Cardiac muscle cell (in vitro differentiated cells and primary cell): ENCODE measurements at regions not wholly inside any gene's neighbourhood (a gene's known extent, or its start where the extent isn't known, plus 50 kb on each side); places are given as distances from the start of the nearest gene placed in this dataset.

ENCODE experiments used
- DNase-seq, 2 donors: peaks; one replicate each; pipeline versions ENCODE4 v3.0.0 to v3.0.0-alpha.2; 2010 to 2017; ENCODE audit warnings: low read depth in 1 of 2, low spot score in 1 of 2
- H3K27ac ChIP-seq: fragments of 200-600 bp; sonication (generic); 2 replicates; pipeline ENCODE4 v1.5.1; 2016
- H3K27me3 ChIP-seq: fragments of 200-600 bp; sonication (generic); 2 replicates; pipeline ENCODE4 v1.6.0; 2016; ENCODE audit warnings: control low read depth
- H3K36me3 ChIP-seq: fragments of 200-600 bp; sonication (generic); 2 replicates; pipeline ENCODE4 v1.5.1; 2016; ENCODE audit warnings: control low read depth
- H3K4me1 ChIP-seq: fragments of 200-600 bp; sonication (generic); 2 replicates; pipeline ENCODE4 v1.8.1; 2017; ENCODE audit warnings: low read depth, mild to moderate bottlenecking, mixed run types
- H3K4me3 ChIP-seq: fragments of 200-600 bp; sonication (generic); 2 replicates; pipeline ENCODE4 v1.5.1; 2016; ENCODE audit warnings: mild to moderate bottlenecking
- H3K9me3 ChIP-seq: fragments of 200-600 bp; sonication (generic); 2 replicates; pipeline ENCODE4 v1.5.1; 2017; ENCODE audit warnings: low read depth, mild to moderate bottlenecking, control low read depth
- TF ChIP-seq, protein P1 (sequence below): IDR thresholded peaks from 2 replicates; pipeline ENCODE4 v1.5.1; 2012; ENCODE audit warnings: low read depth, mild to moderate bottlenecking, low read length

DNA sequence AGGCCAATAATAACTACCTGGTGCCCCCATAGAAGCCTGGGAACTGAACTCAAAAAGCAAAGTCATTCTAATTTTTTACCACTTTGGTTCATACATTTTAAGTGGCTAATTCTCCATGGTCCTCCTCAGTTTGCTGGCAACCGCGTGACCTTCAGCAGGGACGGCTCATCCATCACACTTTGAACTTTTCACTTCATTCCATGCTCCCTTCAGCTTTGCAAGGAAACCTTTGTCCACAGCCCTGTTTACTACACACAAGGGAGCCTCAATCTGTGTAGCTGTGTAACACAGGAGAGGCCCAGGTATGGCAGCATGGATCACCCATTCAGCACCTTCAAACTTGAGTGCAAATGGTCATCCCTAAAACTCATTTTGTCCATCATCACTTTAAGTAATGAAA lies 552.4 kb downstream of the IRX1 start:
- no peak overlapping the region for H3K27ac ChIP-seq
- H3K4me1 ChIP-seq = no peaks in the 10 kb centered on the region
- H3K9me3 ChIP-seq = no peaks in the 10 kb centered on the region
- no peaks in the 10 kb centered on the region for H3K27me3 ChIP-seq
- DNase-seq = no peak
- no peak overlapping the region for H3K4me3 ChIP-seq
- no peaks in the 10 kb centered on the region for H3K36me3 ChIP-seq
- TF ChIP-seq, protein P1, sequence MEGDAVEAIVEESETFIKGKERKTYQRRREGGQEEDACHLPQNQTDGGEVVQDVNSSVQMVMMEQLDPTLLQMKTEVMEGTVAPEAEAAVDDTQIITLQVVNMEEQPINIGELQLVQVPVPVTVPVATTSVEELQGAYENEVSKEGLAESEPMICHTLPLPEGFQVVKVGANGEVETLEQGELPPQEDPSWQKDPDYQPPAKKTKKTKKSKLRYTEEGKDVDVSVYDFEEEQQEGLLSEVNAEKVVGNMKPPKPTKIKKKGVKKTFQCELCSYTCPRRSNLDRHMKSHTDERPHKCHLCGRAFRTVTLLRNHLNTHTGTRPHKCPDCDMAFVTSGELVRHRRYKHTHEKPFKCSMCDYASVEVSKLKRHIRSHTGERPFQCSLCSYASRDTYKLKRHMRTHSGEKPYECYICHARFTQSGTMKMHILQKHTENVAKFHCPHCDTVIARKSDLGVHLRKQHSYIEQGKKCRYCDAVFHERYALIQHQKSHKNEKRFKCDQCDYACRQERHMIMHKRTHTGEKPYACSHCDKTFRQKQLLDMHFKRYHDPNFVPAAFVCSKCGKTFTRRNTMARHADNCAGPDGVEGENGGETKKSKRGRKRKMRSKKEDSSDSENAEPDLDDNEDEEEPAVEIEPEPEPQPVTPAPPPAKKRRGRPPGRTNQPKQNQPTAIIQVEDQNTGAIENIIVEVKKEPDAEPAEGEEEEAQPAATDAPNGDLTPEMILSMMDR = no peak

DNA sequence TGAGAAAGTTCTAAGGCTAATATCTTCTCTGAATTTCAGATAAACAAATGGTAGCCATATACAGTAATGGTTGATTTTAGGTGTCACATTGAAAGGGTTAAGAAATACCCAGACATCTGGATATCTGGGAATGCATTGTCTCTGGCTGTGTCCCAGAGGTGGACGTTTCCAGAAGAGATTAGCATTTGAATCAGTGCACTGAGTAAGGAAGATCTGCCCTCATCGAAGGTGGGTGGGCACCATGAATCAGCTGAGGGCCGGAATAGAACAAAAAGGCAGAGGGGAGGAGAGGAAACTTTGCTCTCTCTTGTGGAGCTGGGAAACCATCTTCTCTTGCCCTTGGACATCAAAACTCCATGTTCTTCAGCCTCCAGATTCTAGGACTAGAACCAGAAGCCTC lies 554.4 kb downstream of the IRX1 start:
- Histone ChIP-seq H3K36me3 (no peaks in the 10 kb centered on the region), H3K4me3 (no peak overlapping the region), H3K27me3 (no peaks in the 10 kb centered on the region), H3K9me3 (no peaks in the 10 kb centered on the region), H3K27ac (no peak overlapping the region), H3K4me1 (no peaks in the 10 kb centered on the region)
- no peak for DNase-seq
- TF ChIP-seq, protein P1 = no peak

GRCh38 chr5:4156153-4156552 lies 560.5 kb downstream of the IRX1 start:
- Histone ChIP-seq H3K27me3 (no peaks in the 10 kb centered on the region), H3K4me1 (no peaks in the 10 kb centered on the region), H3K9me3 (no peaks in the 10 kb centered on the region), H3K36me3 (no peaks in the 10 kb centered on the region), H3K4me3 (no peak overlapping the region), H3K27ac (no peak overlapping the region)
- TF ChIP-seq, protein P1 = no peak
- DNase-seq = no peak

DNA sequence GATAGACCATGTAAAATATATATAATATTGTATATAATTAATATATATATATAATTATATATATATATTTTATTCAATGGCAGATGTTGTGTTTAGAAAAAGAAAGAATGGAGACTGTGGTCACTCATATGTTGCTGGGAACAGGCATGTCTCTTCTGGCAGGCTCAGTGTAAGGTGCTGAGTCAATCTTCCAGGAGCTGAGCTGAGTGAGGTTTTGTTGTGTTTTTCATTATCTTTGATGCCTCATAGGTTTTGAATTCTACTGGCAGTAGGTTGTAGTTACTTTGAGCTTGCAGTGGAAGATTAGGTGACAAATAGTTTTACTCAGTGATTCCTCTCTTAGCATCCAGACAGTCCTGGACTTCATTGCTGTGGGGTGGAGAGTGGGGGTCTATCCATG lies 561.3 kb downstream of the IRX1 start:
- Histone ChIP-seq H3K27ac (no peak overlapping the region), H3K27me3 (no peaks in the 10 kb centered on the region), H3K4me3 (no peak overlapping the region), H3K9me3 (no peaks in the 10 kb centered on the region), H3K36me3 (no peaks in the 10 kb centered on the region), H3K4me1 (no peaks in the 10 kb centered on the region)
- TF ChIP-seq, protein P1 = no peak
- no peak for DNase-seq

GRCh38 chr5:4158750-4159447 lies 563.3 kb downstream of the IRX1 start:
- Histone ChIP-seq H3K9me3 (no peaks in the 10 kb centered on the region), H3K27ac (no peak overlapping the region), H3K4me3 (no peak overlapping the region), H3K27me3 (no peaks in the 10 kb centered on the region), H3K4me1 (no peaks in the 10 kb centered on the region), H3K36me3 (no peaks in the 10 kb centered on the region)
- TF ChIP-seq, protein P1 = no peak
- DNase-seq = no peak
